ENCODE measurements at regions not wholly inside any gene's neighbourhood (a gene's known extent, or its start where the extent isn't known, plus 50 kb on each side); places are given as distances from the start of the nearest gene placed in this dataset.

DNA sequence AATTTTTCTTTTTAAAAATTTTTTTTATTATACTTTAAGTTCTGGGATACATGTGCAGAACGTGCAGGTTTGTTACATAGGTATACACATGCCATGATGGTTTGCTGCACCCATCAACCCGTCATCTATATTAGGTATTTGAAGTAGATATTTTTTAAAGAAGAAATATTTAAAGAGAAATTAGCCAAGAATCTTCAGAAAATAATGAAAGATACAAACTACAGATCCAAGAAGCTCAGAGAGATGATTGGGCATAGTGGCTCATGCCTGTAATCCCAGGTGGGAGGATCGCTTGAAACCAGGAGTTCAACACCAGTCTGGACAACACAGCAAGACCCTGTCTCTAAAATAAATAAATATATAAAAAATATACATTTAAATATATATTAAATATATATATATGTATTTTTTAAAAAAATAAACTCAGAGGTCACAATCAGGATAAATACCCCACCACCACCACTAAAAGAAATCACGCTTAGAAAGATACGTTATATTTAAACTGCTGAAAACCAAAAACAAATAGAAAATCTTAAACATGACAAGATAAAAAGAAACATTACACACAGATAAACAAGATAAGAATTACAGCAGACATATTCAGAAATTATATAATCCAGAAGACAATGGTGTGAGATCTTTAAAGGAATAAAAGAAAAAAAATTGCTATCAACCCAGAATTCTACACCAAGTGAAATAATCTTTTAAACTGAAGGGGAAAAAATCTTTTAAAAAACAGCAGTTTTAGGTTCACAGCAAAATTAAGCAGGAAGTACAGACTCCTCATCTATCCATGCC, 57.5 kb downstream of the CSF2 start:
- H3K4me1 ChIP-seq (ENCODE audit: control insufficient read depth, insufficient read depth, low read length, poor library complexity, severe bottlenecking), result no peaks in the 10 kb centered on the region
- peaks cover 12% of the 10 kb centered on the region for H3K27me3 ChIP-seq (ENCODE audit: control insufficient read depth, insufficient read depth, low read length)
- ATAC-seq (ENCODE audit: low read depth in 2 of 2) (no peak), DNase-seq (no peak)
- Mint-ChIP-seq H3K36me3 (no peaks in the 10 kb centered on the region), H3K4me1 (peaks cover 0 to 5% (median 2%) of the 10 kb centered on the region in 4 donors), H3K27me3 (peaks cover 59% of the 10 kb centered on the region), H3K9me3 (peaks cover 1 to 16% (median 3%) of the 10 kb centered on the region in 7 donors), H3K4me3 (no peak overlapping the region), H3K27ac (no peak overlapping the region)
- H3K9me3 ChIP-seq (ENCODE audit: control insufficient read depth in 2 of 2, low read length in 2 of 2), result peaks cover 0 to 3% of the 10 kb centered on the region in 2 experiments
- H3K36me3 ChIP-seq (ENCODE audit: control insufficient read depth, insufficient read depth, low read length), result no peaks in the 10 kb centered on the region
- no peak overlapping the region for H3K27ac ChIP-seq (ENCODE audit: insufficient read depth, low read length, poor library complexity, severe bottlenecking)
- no peak overlapping the region for H3K4me3 ChIP-seq (ENCODE audit: low read depth, low read length)

DNA sequence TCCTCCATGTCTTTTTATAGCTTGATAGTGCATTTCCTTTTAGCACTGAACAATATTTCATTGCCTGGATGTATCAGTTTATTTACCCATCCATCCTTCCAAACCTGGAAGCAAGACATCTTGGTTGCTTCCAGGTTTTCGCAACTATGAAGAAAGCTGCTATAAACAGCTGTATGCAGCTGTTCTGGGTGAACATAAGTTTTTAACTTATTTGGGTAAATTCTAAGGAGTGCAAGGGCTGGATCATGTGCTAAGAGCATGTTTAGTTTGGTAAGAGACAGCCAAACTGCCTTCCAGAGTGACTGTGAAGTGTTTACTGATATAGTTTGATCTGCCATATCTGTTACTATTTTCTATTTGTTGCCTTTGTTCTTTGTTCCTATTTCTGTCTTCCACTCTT, 58.5 kb downstream of the CSF2 start:
- ATAC-seq (ENCODE audit: low read depth in 2 of 2), result no peak
- Mint-ChIP-seq H3K4me1 (peaks cover 0 to 5% (median 0%) of the 10 kb centered on the region in 4 donors), H3K27ac (no peak overlapping the region)

GRCh38 chr5:132134384-132134783, 60.8 kb downstream of the CSF2 start:
- peaks cover 0 to 3% of the 10 kb centered on the region in 2 experiments for H3K9me3 ChIP-seq (ENCODE audit: control insufficient read depth in 2 of 2, low read length in 2 of 2)
- DNase-seq (peak in 2 of 3 donors; percentile 13 to 27), ATAC-seq (ENCODE audit: low read depth in 2 of 2) (no peak)
- no peaks in the 10 kb centered on the region for H3K4me1 ChIP-seq (ENCODE audit: control insufficient read depth, insufficient read depth, low read length, poor library complexity, severe bottlenecking)
- H3K27ac ChIP-seq (ENCODE audit: insufficient read depth, low read length, poor library complexity, severe bottlenecking), result no peak overlapping the region
- Mint-ChIP-seq H3K4me3 (no peak overlapping the region), H3K36me3 (no peaks in the 10 kb centered on the region), H3K27ac (no peak overlapping the region), H3K9me3 (peaks cover 0 to 3% (median 2%) of the 10 kb centered on the region in 7 donors), H3K27me3 (peaks cover 63% of the 10 kb centered on the region), H3K4me1 (peaks cover 0 to 5% (median 0%) of the 10 kb centered on the region in 4 donors)
- H3K36me3 ChIP-seq (ENCODE audit: control insufficient read depth, insufficient read depth, low read length), result no peaks in the 10 kb centered on the region
- peaks cover 10% of the 10 kb centered on the region for H3K27me3 ChIP-seq (ENCODE audit: control insufficient read depth, insufficient read depth, low read length)
- H3K4me3 ChIP-seq (ENCODE audit: low read depth, low read length), result no peak overlapping the region

More for the DNA sequence above, 58.5 kb downstream of the CSF2 start:
- Histone ChIP-seq H3K27ac (ENCODE audit: insufficient read depth, low read length, poor library complexity, severe bottlenecking) (no peak overlapping the region), H3K9me3 (ENCODE audit: control insufficient read depth in 2 of 2, low read length in 2 of 2) (peaks cover 0 to 3% of the 10 kb centered on the region in 2 experiments), H3K4me1 (ENCODE audit: control insufficient read depth, insufficient read depth, low read length, poor library complexity, severe bottlenecking) (no peaks in the 10 kb centered on the region), H3K4me3 (ENCODE audit: low read depth, low read length) (no peak overlapping the region), H3K36me3 (ENCODE audit: control insufficient read depth, insufficient read depth, low read length) (no peaks in the 10 kb centered on the region), H3K27me3 (ENCODE audit: control insufficient read depth, insufficient read depth, low read length) (peaks cover 16% of the 10 kb centered on the region)
- Mint-ChIP-seq H3K27me3 (peaks cover 60% of the 10 kb centered on the region), H3K9me3 (peaks cover 1 to 15% (median 2%) of the 10 kb centered on the region in 7 donors), H3K36me3 (no peaks in the 10 kb centered on the region), H3K4me3 (peak overlapping the region in 1 of 4 donors; percentile 33)
- DNase-seq, result no peak

- Mint-ChIP-seq H3K4me3 (no peak overlapping the region), H3K27me3 (peaks cover 67% of the 10 kb centered on the region), H3K9me3 (peaks cover 0 to 13% (median 3%) of the 10 kb centered on the region in 7 donors), H3K27ac (no peak overlapping the region), H3K36me3 (no peaks in the 10 kb centered on the region), H3K4me1 (peaks cover 0 to 5% (median 0%) of the 10 kb centered on the region in 4 donors)
- Histone ChIP-seq H3K4me3 (ENCODE audit: low read depth, low read length) (no peak overlapping the region), H3K36me3 (ENCODE audit: control insufficient read depth, insufficient read depth, low read length) (no peaks in the 10 kb centered on the region), H3K9me3 (ENCODE audit: control insufficient read depth in 2 of 2, low read length in 2 of 2) (no peaks in the 10 kb centered on the region), H3K27me3 (ENCODE audit: control insufficient read depth, insufficient read depth, low read length) (peaks cover 6% of the 10 kb centered on the region), H3K27ac (ENCODE audit: insufficient read depth, low read length, poor library complexity, severe bottlenecking) (no peak overlapping the region), H3K4me1 (ENCODE audit: control insufficient read depth, insufficient read depth, low read length, poor library complexity, severe bottlenecking) (no peaks in the 10 kb centered on the region)
- no peak for DNase-seq
- no peak for ATAC-seq (ENCODE audit: low read depth in 2 of 2)
Measured at GRCh38 chr5:132136906-132137305, 63.3 kb downstream of the CSF2 start.

GRCh38 chr5:132138260-132138659, 64.7 kb downstream of the CSF2 start:
- DNase-seq (no peak), ATAC-seq (ENCODE audit: low read depth in 2 of 2) (no peak)
- no peak overlapping the region for H3K4me3 Mint-ChIP-seq
- H3K27ac Mint-ChIP-seq, result no peak overlapping the region
- no peaks in the 10 kb centered on the region for H3K36me3 Mint-ChIP-seq
- peaks cover 5 to 9% of the 10 kb centered on the region in 2 experiments for H3K9me3 ChIP-seq (ENCODE audit: control insufficient read depth in 2 of 2, low read length in 2 of 2)
- peaks cover 0 to 21% (median 3%) of the 10 kb centered on the region in 7 donors for H3K9me3 Mint-ChIP-seq
- H3K27me3 ChIP-seq (ENCODE audit: control insufficient read depth, insufficient read depth, low read length), result peaks cover 6% of the 10 kb centered on the region
- no peak overlapping the region for H3K27ac ChIP-seq (ENCODE audit: insufficient read depth, low read length, poor library complexity, severe bottlenecking)
- peaks cover 53% of the 10 kb centered on the region for H3K27me3 Mint-ChIP-seq
- no peaks in the 10 kb centered on the region for H3K36me3 ChIP-seq (ENCODE audit: control insufficient read depth, insufficient read depth, low read length)
- H3K4me1 Mint-ChIP-seq, result peaks cover 0 to 5% (median 0%) of the 10 kb centered on the region in 4 donors
- H3K4me1 ChIP-seq (ENCODE audit: control insufficient read depth, insufficient read depth, low read length, poor library complexity, severe bottlenecking), result no peaks in the 10 kb centered on the region
- no peak overlapping the region for H3K4me3 ChIP-seq (ENCODE audit: low read depth, low read length)

Data from CD4-positive, CD25-positive, alpha-beta regulatory T cell (primary cell).